DND-41 (cell line): ENCODE measurements at regions not wholly inside any gene's neighbourhood (a gene's known extent, or its start where the extent isn't known, plus 50 kb on each side); places are given as distances from the start of the nearest gene placed in this dataset.

Source experiments
- EZH2 ChIP-seq: IDR thresholded peaks from 3 replicates; pipeline ENCODE4 v1.6.1; 2012; ENCODE audit warnings: borderline replicate concordance, low read depth, mild to moderate bottlenecking, moderate library complexity, low read length, inconsistent platforms; ENCODE audit not compliant: severe bottlenecking
- TF ChIP-seq, protein P1 (sequence below): IDR thresholded peaks from 2 replicates; pipeline ENCODE4 v1.5.1; 2012; ENCODE audit warnings: borderline replicate concordance, low read length, moderate library complexity, mild to moderate bottlenecking; ENCODE audit not compliant: poor library complexity, severe bottlenecking; ENCODE audit errors: extremely low read depth

DNA sequence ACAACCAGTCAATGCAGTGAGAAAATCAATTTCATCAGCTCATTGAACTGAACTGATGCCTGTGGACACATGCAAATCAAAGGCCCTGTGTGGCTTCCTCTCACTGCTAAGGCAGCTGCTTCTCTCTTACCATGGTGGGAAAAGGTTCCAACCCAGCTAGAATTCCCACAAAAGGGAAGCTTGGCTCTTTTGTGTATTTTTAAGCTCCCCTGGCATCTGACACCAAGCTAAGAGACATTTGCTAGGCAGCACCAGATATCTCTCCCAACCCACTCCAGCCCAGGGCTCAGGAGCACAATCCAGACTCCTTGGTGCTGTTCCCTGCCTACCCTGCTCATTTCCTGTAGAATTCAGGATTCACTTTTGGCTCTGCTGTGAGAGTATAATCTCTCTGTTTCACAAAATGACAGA, 129.6 kb downstream of the GXYLT1 start:
- TF ChIP-seq, protein P1, sequence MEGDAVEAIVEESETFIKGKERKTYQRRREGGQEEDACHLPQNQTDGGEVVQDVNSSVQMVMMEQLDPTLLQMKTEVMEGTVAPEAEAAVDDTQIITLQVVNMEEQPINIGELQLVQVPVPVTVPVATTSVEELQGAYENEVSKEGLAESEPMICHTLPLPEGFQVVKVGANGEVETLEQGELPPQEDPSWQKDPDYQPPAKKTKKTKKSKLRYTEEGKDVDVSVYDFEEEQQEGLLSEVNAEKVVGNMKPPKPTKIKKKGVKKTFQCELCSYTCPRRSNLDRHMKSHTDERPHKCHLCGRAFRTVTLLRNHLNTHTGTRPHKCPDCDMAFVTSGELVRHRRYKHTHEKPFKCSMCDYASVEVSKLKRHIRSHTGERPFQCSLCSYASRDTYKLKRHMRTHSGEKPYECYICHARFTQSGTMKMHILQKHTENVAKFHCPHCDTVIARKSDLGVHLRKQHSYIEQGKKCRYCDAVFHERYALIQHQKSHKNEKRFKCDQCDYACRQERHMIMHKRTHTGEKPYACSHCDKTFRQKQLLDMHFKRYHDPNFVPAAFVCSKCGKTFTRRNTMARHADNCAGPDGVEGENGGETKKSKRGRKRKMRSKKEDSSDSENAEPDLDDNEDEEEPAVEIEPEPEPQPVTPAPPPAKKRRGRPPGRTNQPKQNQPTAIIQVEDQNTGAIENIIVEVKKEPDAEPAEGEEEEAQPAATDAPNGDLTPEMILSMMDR = no peak
- TF ChIP-seq EZH2 = no peak
